ENCODE measurements at regions not wholly inside any gene's neighbourhood (a gene's known extent, or its start where the extent isn't known, plus 50 kb on each side); places are given as distances from the start of the nearest gene placed in this dataset.

- Histone ChIP-seq H3K79me2 (ENCODE audit: control insufficient read depth, insufficient read depth, low read length) (no peaks in the 10 kb centered on the region), H4K20me1 (ENCODE audit: control insufficient read depth, insufficient read depth) (no peaks in the 10 kb centered on the region), H3K36me3 (ENCODE audit: control insufficient read depth in 2 of 2, insufficient read depth in 2 of 2, low read length in 1 of 2) (no peaks in the 10 kb centered on the region), H2AFZ (ENCODE audit: control insufficient read depth, low read depth, low read length) (no peak overlapping the region), H3K9ac (ENCODE audit: control insufficient read depth, insufficient read depth, low read length) (no peak overlapping the region), H3K4me2 (ENCODE audit: control insufficient read depth, insufficient read depth) (no peak overlapping the region), H3K27ac (ENCODE audit: control insufficient read depth, insufficient read depth) (no peak overlapping the region), H3K9me3 (replicated peaks; ENCODE audit: control insufficient read depth, insufficient read depth, low read length) (no peaks in the 10 kb centered on the region), H3K4me1 (ENCODE audit: control insufficient read depth, insufficient read depth, low read length) (no peaks in the 10 kb centered on the region), H3K27me3 (replicated peaks in 1 of 2; ENCODE audit: control insufficient read depth in 2 of 2, insufficient read depth in 2 of 2, low read length in 1 of 2) (no peaks in the 10 kb centered on the region), H3K4me3 (no peak overlapping the region)
- SMC1A ChIA-PET (ENCODE audit: uncharacterized antibody, unreplicated experiment), result no interaction called here
- intact Hi-C loops (cut with micrococcal nuclease; ENCODE audit: unreplicated experiment), result no loop called here
- RAD21 ChIA-PET (ENCODE audit: unreplicated experiment), result no interaction called here
- 22% methylated on average over 4 of the region's 4 CpGs for WGBS (ENCODE audit: insufficient coverage, insufficient replicate concordance, low lambda C conversion rate, missing lambda C conversion rate)
- POLR2A ChIA-PET, result no interaction called here
- DNase-seq (ENCODE audit: low read depth, low spot score) (no peak), FAIRE-seq (no peak), ATAC-seq (no peak)
- in situ Hi-C loops (cut with MboI), result no loop called here
- no TSS peak for BruUV-seq (replicated peaks)
- CTCF ChIA-PET, result no interaction called here
- TF ChIP-seq ZBTB33 (IDR thresholded peaks at IDR 0.05) (no peak), RAD51 (IDR thresholded peaks at IDR 0.05) (no peak), PAX5 (IDR thresholded peaks at IDR 0.05; ENCODE audit: borderline replicate concordance, low read depth, low read length) (no peak), CTCF (IDR thresholded peaks at IDR 0.05 in 2 of 3, conservative IDR thresholded peaks at IDR 0.05 in 1 of 3; ENCODE audit: control insufficient read depth in 2 of 3, extremely low read depth in 1 of 3, insufficient read depth in 1 of 3, low read depth in 3 of 3, low read length in 3 of 3) (no peak), ZNF274 (IDR thresholded peaks at IDR 0.05; ENCODE audit: insufficient read depth, insufficient read length) (no peak), ZZZ3 (IDR thresholded peaks at IDR 0.05; ENCODE audit: control insufficient read depth, insufficient read length, low read depth) (no peak), ETV6 (conservative IDR thresholded peaks at IDR 0.05 in 1 of 2, IDR thresholded peaks at IDR 0.05 in 1 of 2; ENCODE audit: borderline replicate concordance in 1 of 2, low read depth in 1 of 2) (no peak), BMI1 (IDR thresholded peaks at IDR 0.05; ENCODE audit: borderline replicate concordance) (no peak), EED (IDR thresholded peaks at IDR 0.05; ENCODE audit: low read depth) (no peak), PAX8 (IDR thresholded peaks at IDR 0.05) (no peak), MEF2B (IDR thresholded peaks at IDR 0.05; ENCODE audit: partially characterized antibody, poor library complexity, severe bottlenecking) (no peak), EGR1 (IDR thresholded peaks at IDR 0.05; ENCODE audit: borderline replicate concordance in 1 of 2, low read depth in 2 of 2, low read length in 2 of 2) (no peak), ESRRA (IDR thresholded peaks at IDR 0.05; ENCODE audit: low read length) (no peak), DPF2 (IDR thresholded peaks at IDR 0.05) (no peak)
- TF ChIP-seq, protein P1, sequence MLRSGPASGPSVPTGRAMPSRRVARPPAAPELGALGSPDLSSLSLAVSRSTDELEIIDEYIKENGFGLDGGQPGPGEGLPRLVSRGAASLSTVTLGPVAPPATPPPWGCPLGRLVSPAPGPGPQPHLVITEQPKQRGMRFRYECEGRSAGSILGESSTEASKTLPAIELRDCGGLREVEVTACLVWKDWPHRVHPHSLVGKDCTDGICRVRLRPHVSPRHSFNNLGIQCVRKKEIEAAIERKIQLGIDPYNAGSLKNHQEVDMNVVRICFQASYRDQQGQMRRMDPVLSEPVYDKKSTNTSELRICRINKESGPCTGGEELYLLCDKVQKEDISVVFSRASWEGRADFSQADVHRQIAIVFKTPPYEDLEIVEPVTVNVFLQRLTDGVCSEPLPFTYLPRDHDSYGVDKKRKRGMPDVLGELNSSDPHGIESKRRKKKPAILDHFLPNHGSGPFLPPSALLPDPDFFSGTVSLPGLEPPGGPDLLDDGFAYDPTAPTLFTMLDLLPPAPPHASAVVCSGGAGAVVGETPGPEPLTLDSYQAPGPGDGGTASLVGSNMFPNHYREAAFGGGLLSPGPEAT (IDR thresholded peaks at IDR 0.05; ENCODE audit: low read depth), result no peak
- TF ChIP-seq, protein P2, sequence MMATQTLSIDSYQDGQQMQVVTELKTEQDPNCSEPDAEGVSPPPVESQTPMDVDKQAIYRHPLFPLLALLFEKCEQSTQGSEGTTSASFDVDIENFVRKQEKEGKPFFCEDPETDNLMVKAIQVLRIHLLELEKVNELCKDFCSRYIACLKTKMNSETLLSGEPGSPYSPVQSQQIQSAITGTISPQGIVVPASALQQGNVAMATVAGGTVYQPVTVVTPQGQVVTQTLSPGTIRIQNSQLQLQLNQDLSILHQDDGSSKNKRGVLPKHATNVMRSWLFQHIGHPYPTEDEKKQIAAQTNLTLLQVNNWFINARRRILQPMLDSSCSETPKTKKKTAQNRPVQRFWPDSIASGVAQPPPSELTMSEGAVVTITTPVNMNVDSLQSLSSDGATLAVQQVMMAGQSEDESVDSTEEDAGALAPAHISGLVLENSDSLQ (IDR thresholded peaks at IDR 0.05), result no peak
These were observed 477.8 kb upstream of the CHST9 start for GRCh38 chr18:27662949-27663348.

All from GM12878 (cell line).